WTC11 (cell line): ENCODE measurements at regions not wholly inside any gene's neighbourhood (a gene's known extent, or its start where the extent isn't known, plus 50 kb on each side); places are given as distances from the start of the nearest gene placed in this dataset.
A peak's percentile ranks its signal among the peaks of the same experiment; 100 is the strongest.

Experiments
- ATAC-seq: fragments of 200-7000 bp; cut with Tn5 transposase; 2 replicates; pipeline ENCODE4 v1.10.0; 2021; ENCODE audit warnings: mild to moderate bottlenecking, moderate library complexity
- CTCF ChIA-PET: fragments of 300-600 bp; sonication (Branson Sonifier 250); formaldehyde crosslinking; loops from one replicate; lab custom pipeline; 2021; ENCODE audit warnings: antibody characterized with exemption; lab: Charles Lee
- POLR2A ChIA-PET: fragments of 350-600 bp; sonication (Branson Sonifier 250); formaldehyde crosslinking; loops from one replicate; lab custom pipeline; 2021; ENCODE audit warnings: antibody characterized with exemption; lab: Charles Lee
- DNase-seq: peaks from one replicate; pipeline ENCODE4 v3.0.0; 2021; ENCODE audit warnings: low spot score
- H3K27ac Mint-ChIP-seq: 2 replicates; pipeline ENCODE4 v1.8.0; 2021; ENCODE audit warnings: mixed read lengths
- H3K27me3 Mint-ChIP-seq: 2 replicates; pipeline ENCODE4 v1.8.0; 2021; ENCODE audit warnings: low read depth, mild to moderate bottlenecking, moderate library complexity, mixed read lengths
- H3K36me3 Mint-ChIP-seq: 2 replicates; pipeline ENCODE4 v1.8.0; 2021; ENCODE audit warnings: mixed read lengths
- H3K4me1 Mint-ChIP-seq: 2 replicates; pipeline ENCODE4 v1.8.0; 2022; ENCODE audit warnings: mixed read lengths
- H3K4me3 Mint-ChIP-seq: 2 replicates; pipeline ENCODE4 v1.8.0; 2021; ENCODE audit warnings: mild to moderate bottlenecking, moderate library complexity, mixed read lengths
- H3K9me3 Mint-ChIP-seq: 2 replicates; pipeline ENCODE4 v1.8.0; 2021; ENCODE audit warnings: mixed read lengths
- ATF3 ChIP-seq: sonication (generic); formaldehyde crosslinking; conservative IDR thresholded peaks from 2 replicates; pipeline ENCODE4 v1.8.1; 2022; ENCODE audit warnings: mild to moderate bottlenecking, missing genetic modification reagents
- E2F5 ChIP-seq: sonication (generic); formaldehyde crosslinking; IDR thresholded peaks from 2 replicates; pipeline ENCODE4 v1.8.1; 2022; ENCODE audit warnings: mild to moderate bottlenecking, moderate library complexity, missing genetic modification reagents
- EMX1 ChIP-seq: fragments of 250-450 bp; sonication (Bioruptor Pico); IDR thresholded peaks from 2 replicates; pipeline ENCODE4 v1.8.0; 2021; ENCODE audit warnings: mild to moderate bottlenecking
- HMGA2 ChIP-seq: fragments of 250-450 bp; sonication (Bioruptor Pico); IDR thresholded peaks from 2 replicates; pipeline ENCODE4 v1.4.0; 2021; ENCODE audit warnings: mild to moderate bottlenecking, moderate library complexity
- NR2C2 ChIP-seq: sonication (generic); formaldehyde crosslinking; IDR thresholded peaks from 2 replicates; pipeline ENCODE4 v1.8.0; 2022; ENCODE audit warnings: mild to moderate bottlenecking, missing genetic modification reagents
- OVOL2 ChIP-seq: fragments of 250-450 bp; sonication (Bioruptor Pico); IDR thresholded peaks from 2 replicates; pipeline ENCODE4 v1.9.0; 2021; ENCODE audit warnings: mild to moderate bottlenecking, borderline replicate concordance
- RORB ChIP-seq: fragments of 250-450 bp; sonication (Bioruptor Pico); IDR thresholded peaks from 2 replicates; pipeline ENCODE4 v1.9.0; 2021; ENCODE audit warnings: mild to moderate bottlenecking
- SMAD3 ChIP-seq: sonication (generic); formaldehyde crosslinking; IDR thresholded peaks from 2 replicates; pipeline ENCODE4 v1.8.0; 2022; ENCODE audit warnings: missing genetic modification reagents, mild to moderate bottlenecking, borderline replicate concordance
- SOX15 ChIP-seq: fragments of 250-450 bp; sonication (Bioruptor Pico); IDR thresholded peaks from 2 replicates; pipeline ENCODE4 v1.9.0; 2021; ENCODE audit warnings: mild to moderate bottlenecking
- TEAD1 ChIP-seq: sonication (generic); formaldehyde crosslinking; IDR thresholded peaks from 2 replicates; pipeline ENCODE4 v1.8.0; 2022; ENCODE audit warnings: mild to moderate bottlenecking, missing genetic modification reagents
- TEAD4 ChIP-seq: sonication (generic); formaldehyde crosslinking; IDR thresholded peaks from 2 replicates; pipeline ENCODE4 v1.8.0; 2022; ENCODE audit warnings: mild to moderate bottlenecking, missing genetic modification reagents
- ZNF138 ChIP-seq: sonication (generic); formaldehyde crosslinking; conservative IDR thresholded peaks from 2 replicates; pipeline ENCODE4 v1.8.1; 2022; ENCODE audit warnings: mild to moderate bottlenecking, moderate library complexity, missing genetic modification reagents
- ZNF232 ChIP-seq: sonication (generic); formaldehyde crosslinking; IDR thresholded peaks from 2 replicates; pipeline ENCODE4 v1.8.0; 2022; ENCODE audit warnings: mild to moderate bottlenecking, missing genetic modification reagents
- ZNF263 ChIP-seq: sonication (generic); formaldehyde crosslinking; IDR thresholded peaks from 2 replicates; pipeline ENCODE4 v1.8.1; 2022; ENCODE audit warnings: low read depth, mild to moderate bottlenecking, moderate library complexity, missing genetic modification reagents
- ZNF425 ChIP-seq: fragments of 250-450 bp; sonication (Bioruptor Pico); conservative IDR thresholded peaks from 2 replicates; pipeline ENCODE4 v1.9.0; 2021; ENCODE audit warnings: mild to moderate bottlenecking
- TF ChIP-seq, protein P1 (sequence below): sonication (generic); formaldehyde crosslinking; IDR thresholded peaks from 2 replicates; pipeline ENCODE4 v1.8.1; 2022; ENCODE audit warnings: low read depth, mild to moderate bottlenecking, moderate library complexity, missing genetic modification reagents, borderline replicate concordance
- TF ChIP-seq, protein P2 (sequence below): sonication (generic); formaldehyde crosslinking; IDR thresholded peaks from 2 replicates; pipeline ENCODE4 v1.8.0; 2023; ENCODE audit warnings: missing genetic modification reagents
- TF ChIP-seq, protein P3 (sequence below): sonication (generic); formaldehyde crosslinking; IDR thresholded peaks from 2 replicates; pipeline ENCODE4 v1.8.1; 2022; ENCODE audit warnings: mild to moderate bottlenecking, missing genetic modification reagents, moderate library complexity, borderline replicate concordance

- ATAC-seq (no peak), DNase-seq (no peak)
- Mint-ChIP-seq H3K9me3 (peaks cover 4% of the 10 kb centered on the region; the same call in 1 of the 2 replicates), H3K4me1 (peaks cover 39% of the 10 kb centered on the region), H3K4me3 (no peak overlapping the region), H3K27ac (peak overlapping the region; percentile 54; the same call in 1 of the 2 replicates), H3K36me3 (no peaks in the 10 kb centered on the region), H3K27me3 (no peaks in the 10 kb centered on the region)
- CTCF ChIA-PET = no interaction called here
- TF ChIP-seq, protein P1, sequence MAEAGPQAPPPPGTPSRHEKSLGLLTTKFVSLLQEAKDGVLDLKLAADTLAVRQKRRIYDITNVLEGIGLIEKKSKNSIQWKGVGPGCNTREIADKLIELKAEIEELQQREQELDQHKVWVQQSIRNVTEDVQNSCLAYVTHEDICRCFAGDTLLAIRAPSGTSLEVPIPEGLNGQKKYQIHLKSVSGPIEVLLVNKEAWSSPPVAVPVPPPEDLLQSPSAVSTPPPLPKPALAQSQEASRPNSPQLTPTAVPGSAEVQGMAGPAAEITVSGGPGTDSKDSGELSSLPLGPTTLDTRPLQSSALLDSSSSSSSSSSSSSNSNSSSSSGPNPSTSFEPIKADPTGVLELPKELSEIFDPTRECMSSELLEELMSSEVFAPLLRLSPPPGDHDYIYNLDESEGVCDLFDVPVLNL (CRISPR knock-in tag) = no peak
- TF ChIP-seq ZNF425 (CRISPR knock-in tag) = no peak
- no peak for TF ChIP-seq ZNF138 (CRISPR knock-in tag)
- TF ChIP-seq E2F5 = no peak
- POLR2A ChIA-PET = no interaction called here
These were observed 136.4 kb upstream of the NDST4 start for GRCh38 chr4:115249808-115250207.

DNA sequence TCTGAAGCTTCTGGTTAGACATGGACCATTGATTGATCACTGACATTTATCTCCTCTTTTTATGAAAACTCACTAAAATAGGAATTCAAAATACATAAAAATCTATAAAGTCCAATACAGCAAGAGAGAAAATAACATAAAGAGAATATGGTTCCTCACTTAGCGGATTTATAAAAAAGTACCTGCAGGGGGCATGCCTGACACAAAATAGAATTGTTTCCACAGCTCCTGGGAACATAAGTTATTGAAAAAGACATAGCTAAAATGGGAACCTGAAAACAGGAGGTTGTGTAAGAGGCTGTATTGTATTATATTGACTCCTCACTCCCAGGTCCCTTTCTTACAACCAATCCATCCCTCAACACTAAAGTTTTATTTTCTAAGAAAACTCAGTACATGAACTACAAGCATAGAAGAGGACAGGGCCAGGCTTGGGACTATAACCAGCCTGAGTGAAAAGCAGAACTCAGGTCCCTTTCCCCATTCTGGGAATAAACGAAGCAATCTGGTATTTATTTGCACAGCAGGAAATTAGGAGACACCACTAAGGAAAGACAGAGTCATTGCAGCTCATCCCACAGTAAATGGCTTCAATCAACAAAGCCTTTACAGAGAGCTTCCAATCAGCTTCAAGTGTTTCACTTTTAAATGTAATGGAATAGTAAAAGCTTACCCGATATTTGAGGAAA, 121.1 kb upstream of the NDST4 start:
- no peak for TF ChIP-seq SMAD3 (CRISPR knock-in tag)
- no peak for TF ChIP-seq SOX15 (CRISPR knock-in tag)
- no peak for TF ChIP-seq TEAD4
- TF ChIP-seq EMX1 = no peak
- TF ChIP-seq ZNF232 (CRISPR knock-in tag) = no peak
- TF ChIP-seq RORB (CRISPR knock-in tag) = no peak
- no peak for TF ChIP-seq ZNF425 (CRISPR knock-in tag)
- TF ChIP-seq ATF3 (CRISPR knock-in tag) = no peak
- TF ChIP-seq ZNF263 (CRISPR knock-in tag) = no peak
- TF ChIP-seq NR2C2 (CRISPR knock-in tag) = no peak
- no peak for TF ChIP-seq OVOL2 (CRISPR knock-in tag)
- TF ChIP-seq, protein P2, sequence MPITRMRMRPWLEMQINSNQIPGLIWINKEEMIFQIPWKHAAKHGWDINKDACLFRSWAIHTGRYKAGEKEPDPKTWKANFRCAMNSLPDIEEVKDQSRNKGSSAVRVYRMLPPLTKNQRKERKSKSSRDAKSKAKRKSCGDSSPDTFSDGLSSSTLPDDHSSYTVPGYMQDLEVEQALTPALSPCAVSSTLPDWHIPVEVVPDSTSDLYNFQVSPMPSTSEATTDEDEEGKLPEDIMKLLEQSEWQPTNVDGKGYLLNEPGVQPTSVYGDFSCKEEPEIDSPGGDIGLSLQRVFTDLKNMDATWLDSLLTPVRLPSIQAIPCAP (CRISPR knock-in tag) = no peak
- TF ChIP-seq, protein P3, sequence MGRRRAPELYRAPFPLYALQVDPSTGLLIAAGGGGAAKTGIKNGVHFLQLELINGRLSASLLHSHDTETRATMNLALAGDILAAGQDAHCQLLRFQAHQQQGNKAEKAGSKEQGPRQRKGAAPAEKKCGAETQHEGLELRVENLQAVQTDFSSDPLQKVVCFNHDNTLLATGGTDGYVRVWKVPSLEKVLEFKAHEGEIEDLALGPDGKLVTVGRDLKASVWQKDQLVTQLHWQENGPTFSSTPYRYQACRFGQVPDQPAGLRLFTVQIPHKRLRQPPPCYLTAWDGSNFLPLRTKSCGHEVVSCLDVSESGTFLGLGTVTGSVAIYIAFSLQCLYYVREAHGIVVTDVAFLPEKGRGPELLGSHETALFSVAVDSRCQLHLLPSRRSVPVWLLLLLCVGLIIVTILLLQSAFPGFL (CRISPR knock-in tag) = no peak
- no peak for TF ChIP-seq E2F5
- no peak for TF ChIP-seq HMGA2
- no peak for TF ChIP-seq TEAD1 (CRISPR knock-in tag)
- Mint-ChIP-seq H3K9me3 (no peaks in the 10 kb centered on the region), H3K27ac (peak overlapping the region; percentile 86), H3K27me3 (no peaks in the 10 kb centered on the region), H3K4me1 (peaks cover 41% of the 10 kb centered on the region), H3K4me3 (peak overlapping the region; percentile 12), H3K36me3 (no peaks in the 10 kb centered on the region)
- POLR2A ChIA-PET = no interaction called here
- no peak for DNase-seq
- peak; percentile 78 for ATAC-seq
- CTCF ChIA-PET = interaction anchor here (1.1 to 1.6 kb wide), 2 partner anchors 546 to 618 kb away, joined by 3 to 5 read pairs; no protein-coding TSS in a partner anchor
